ENCODE measurements at regions not wholly inside any gene's neighbourhood (a gene's known extent, or its start where the extent isn't known, plus 50 kb on each side); places are given as distances from the start of the nearest gene placed in this dataset.

DNA sequence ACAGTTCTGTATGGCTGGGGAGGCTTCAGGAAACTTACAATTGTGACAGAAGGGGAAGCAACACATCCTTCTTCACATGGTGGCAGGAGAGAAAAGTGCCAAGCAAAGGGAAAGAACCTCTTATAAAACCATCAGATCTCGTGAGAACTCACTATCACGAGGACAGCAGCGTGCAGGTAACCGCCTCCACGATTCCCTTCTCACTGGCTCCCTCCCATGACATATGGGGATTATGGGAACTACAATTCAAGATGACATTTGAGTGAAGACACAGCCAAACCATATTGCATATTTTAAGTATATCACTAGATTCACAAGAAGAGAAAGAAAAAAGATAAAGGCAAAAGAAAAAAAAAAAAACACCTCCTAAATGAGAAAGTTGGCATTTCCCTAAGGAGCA is 431.9 kb upstream of the RGS17 start:
- H3K4me3 ChIP-seq (ENCODE audit: control insufficient read depth, low read depth, low read length), result no peak overlapping the region
- DNase-seq (ENCODE audit: low read depth), result no peak
- TF ChIP-seq, protein P1, sequence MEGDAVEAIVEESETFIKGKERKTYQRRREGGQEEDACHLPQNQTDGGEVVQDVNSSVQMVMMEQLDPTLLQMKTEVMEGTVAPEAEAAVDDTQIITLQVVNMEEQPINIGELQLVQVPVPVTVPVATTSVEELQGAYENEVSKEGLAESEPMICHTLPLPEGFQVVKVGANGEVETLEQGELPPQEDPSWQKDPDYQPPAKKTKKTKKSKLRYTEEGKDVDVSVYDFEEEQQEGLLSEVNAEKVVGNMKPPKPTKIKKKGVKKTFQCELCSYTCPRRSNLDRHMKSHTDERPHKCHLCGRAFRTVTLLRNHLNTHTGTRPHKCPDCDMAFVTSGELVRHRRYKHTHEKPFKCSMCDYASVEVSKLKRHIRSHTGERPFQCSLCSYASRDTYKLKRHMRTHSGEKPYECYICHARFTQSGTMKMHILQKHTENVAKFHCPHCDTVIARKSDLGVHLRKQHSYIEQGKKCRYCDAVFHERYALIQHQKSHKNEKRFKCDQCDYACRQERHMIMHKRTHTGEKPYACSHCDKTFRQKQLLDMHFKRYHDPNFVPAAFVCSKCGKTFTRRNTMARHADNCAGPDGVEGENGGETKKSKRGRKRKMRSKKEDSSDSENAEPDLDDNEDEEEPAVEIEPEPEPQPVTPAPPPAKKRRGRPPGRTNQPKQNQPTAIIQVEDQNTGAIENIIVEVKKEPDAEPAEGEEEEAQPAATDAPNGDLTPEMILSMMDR (IDR thresholded peaks at IDR 0.05; ENCODE audit: control insufficient read depth, insufficient read depth, low read depth, low read length, missing control alignments), result no peak

DNA sequence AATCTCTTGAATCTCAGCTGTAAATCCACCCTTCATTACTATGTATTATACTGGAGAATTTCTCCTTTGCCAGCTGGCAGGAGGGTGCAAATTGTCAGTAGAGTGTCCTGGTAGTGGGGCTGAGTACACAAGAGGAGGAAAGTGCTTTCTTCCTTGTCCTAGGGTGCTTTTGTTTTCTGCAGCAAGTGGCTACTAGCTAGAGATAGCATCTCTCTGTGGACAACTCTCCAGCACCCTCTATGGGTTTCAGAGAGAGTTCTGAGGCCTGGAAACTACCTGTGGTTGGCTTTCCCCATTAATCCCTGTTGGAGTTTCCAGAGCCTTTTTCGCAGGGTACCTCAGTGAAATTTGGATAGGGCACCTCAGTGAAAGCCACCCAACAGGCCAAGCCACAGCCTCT is 422.5 kb upstream of the RGS17 start:
- TF ChIP-seq, protein P1 (IDR thresholded peaks at IDR 0.05; ENCODE audit: control insufficient read depth, insufficient read depth, low read depth, low read length, missing control alignments), result no peak
- no peak overlapping the region for H3K4me3 ChIP-seq (ENCODE audit: control insufficient read depth, low read depth, low read length)
- DNase-seq (ENCODE audit: low read depth), result no peak

DNA sequence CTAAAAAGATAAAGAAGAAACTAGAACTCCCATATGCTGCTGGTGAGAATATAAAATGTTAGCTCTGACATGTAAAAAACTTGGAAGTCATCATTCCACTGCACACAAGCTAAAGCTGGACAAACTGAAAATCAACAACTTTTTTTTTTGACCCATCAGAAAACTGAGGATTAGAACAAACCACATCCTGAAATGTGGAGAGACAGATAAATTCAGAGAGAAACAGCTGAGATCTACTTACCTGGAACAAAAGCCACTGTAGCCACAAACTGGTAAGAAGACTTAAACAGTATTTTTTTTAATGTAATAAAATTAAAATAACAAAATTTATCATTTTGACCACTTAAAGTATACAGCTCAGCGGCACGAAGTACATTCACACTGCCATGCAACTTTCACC is 408.5 kb upstream of the RGS17 start:
- H3K4me3 ChIP-seq (ENCODE audit: control insufficient read depth, low read depth, low read length), result no peak overlapping the region
- TF ChIP-seq, protein P1 (IDR thresholded peaks at IDR 0.05; ENCODE audit: control insufficient read depth, insufficient read depth, low read depth, low read length, missing control alignments), result no peak
- DNase-seq (ENCODE audit: low read depth), result no peak

DNA sequence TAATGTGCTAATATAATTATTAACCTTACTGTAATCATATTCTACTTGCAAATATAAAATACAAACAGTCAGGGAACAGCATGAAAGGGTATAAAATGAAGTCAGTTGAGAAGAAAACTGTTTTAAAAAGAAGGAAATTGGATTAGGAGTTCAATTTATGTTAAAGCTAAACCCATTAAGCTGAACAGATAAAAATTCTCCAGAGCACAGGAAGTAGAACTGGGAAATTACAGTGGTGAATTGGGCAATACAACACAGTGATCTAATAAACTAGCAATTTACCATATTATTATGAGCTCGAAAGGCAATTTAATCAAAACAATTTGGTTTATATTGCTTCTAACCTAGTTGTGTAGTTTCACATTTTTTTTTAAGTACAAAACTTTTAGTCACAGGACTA is 407.4 kb upstream of the RGS17 start:
- no peak for DNase-seq (ENCODE audit: low read depth)
- TF ChIP-seq, protein P1 (IDR thresholded peaks at IDR 0.05; ENCODE audit: control insufficient read depth, insufficient read depth, low read depth, low read length, missing control alignments), result no peak
- H3K4me3 ChIP-seq (ENCODE audit: control insufficient read depth, low read depth, low read length), result no peak overlapping the region

DNA sequence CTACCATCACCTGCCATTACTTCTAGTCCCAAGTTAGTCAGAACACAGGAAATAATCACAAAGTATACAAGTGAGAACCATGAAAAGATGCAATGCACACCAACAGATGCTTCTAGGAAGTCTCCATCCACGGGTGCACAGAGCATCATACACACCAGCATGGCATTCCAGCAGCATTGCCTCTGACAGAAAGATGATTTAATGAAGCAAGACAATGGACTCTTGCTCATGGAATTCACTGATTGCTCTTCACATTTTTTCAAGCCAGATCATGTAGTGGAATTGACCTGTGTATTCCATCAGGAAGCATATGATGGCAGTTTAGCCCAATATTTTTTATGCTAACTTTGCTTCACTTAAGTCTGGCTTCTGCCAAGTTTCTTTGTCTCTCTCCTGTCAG is 406.3 kb upstream of the RGS17 start:
- TF ChIP-seq, protein P1 (IDR thresholded peaks at IDR 0.05; ENCODE audit: control insufficient read depth, insufficient read depth, low read depth, low read length, missing control alignments), result no peak
- H3K4me3 ChIP-seq (ENCODE audit: control insufficient read depth, low read depth, low read length), result no peak overlapping the region
- no peak for DNase-seq (ENCODE audit: low read depth)

DNA sequence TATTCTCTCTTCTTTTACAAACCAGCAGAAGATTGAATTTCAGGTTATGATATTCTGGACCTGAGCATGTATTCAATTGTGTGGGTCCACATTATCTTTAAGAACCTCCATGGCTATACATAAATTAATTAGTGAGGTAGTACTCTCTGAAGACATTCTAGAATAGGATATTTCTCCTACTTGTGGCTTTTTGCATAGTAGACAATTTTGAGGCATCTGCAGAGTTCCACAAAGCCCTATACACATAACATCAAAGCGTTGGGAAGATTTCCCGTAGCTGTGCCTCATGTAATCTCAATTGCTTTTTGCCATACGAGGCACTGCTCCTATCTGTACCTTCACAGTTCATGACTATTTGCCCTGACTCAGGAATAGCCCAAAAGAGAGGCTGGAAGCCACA is 395.4 kb upstream of the RGS17 start:
- TF ChIP-seq, protein P1 (IDR thresholded peaks at IDR 0.05; ENCODE audit: control insufficient read depth, insufficient read depth, low read depth, low read length, missing control alignments), result no peak
- no peak overlapping the region for H3K4me3 ChIP-seq (ENCODE audit: control insufficient read depth, low read depth, low read length)
- DNase-seq (ENCODE audit: low read depth), result no peak

DNA sequence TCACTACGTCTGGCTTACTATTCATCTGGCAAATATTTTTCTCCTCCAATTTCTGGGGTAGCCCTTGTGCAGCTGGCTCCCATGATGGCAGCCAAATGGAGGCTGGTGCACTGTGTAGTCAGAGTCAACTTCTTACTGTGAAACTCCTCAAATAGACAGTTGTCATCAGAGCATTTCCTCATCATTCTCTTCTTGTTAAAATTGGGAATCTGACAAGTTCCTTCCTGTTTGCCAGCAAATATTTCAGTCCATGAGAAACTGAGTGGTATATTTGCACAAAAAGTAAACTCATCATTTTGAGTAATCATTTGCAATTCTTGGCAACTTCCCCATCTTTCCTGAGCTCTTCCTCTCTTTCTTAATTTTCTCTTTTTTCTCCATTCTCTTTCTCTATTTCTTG is 394.9 kb upstream of the RGS17 start:
- no peak for DNase-seq (ENCODE audit: low read depth)
- no peak overlapping the region for H3K4me3 ChIP-seq (ENCODE audit: control insufficient read depth, low read depth, low read length)
- TF ChIP-seq, protein P1 (IDR thresholded peaks at IDR 0.05; ENCODE audit: control insufficient read depth, insufficient read depth, low read depth, low read length, missing control alignments), result no peak
